ENCODE measurements at regions not wholly inside any gene's neighbourhood (a gene's known extent, or its start where the extent isn't known, plus 50 kb on each side); places are given as distances from the start of the nearest gene placed in this dataset.

GRCh38 chr1:222263791-222264190 is 284.1 kb downstream of the HHIPL2 start:
- TF ChIP-seq, protein P1, sequence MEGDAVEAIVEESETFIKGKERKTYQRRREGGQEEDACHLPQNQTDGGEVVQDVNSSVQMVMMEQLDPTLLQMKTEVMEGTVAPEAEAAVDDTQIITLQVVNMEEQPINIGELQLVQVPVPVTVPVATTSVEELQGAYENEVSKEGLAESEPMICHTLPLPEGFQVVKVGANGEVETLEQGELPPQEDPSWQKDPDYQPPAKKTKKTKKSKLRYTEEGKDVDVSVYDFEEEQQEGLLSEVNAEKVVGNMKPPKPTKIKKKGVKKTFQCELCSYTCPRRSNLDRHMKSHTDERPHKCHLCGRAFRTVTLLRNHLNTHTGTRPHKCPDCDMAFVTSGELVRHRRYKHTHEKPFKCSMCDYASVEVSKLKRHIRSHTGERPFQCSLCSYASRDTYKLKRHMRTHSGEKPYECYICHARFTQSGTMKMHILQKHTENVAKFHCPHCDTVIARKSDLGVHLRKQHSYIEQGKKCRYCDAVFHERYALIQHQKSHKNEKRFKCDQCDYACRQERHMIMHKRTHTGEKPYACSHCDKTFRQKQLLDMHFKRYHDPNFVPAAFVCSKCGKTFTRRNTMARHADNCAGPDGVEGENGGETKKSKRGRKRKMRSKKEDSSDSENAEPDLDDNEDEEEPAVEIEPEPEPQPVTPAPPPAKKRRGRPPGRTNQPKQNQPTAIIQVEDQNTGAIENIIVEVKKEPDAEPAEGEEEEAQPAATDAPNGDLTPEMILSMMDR (IDR thresholded peaks at IDR 0.05), result no peak
- DNase-seq (ENCODE audit: low spot score), result no peak
- Histone ChIP-seq H3K27ac (no peak overlapping the region), H3K4me3 (no peak overlapping the region)

DNA sequence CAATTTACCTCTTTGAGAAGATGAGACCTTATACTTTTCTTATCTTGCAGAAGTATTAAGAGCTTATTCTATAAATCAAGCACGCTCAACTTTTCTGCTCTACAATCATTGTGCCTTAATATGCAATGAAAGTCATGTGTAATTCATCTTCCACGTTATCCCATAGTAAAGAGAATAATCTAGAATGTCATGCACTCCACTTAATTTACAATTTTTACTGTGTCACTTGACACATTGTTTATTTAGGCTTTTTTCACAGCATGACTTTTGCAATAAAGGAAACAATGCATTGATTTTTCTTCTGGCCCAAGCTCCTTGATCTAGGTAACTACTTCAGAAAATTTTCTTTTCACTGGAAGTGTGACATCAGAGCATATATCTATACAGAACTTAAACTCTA is 290.9 kb downstream of the HHIPL2 start:
- Histone ChIP-seq H3K4me3 (no peak overlapping the region), H3K27ac (no peak overlapping the region)
- TF ChIP-seq, protein P1 (IDR thresholded peaks at IDR 0.05), result no peak
- no peak for DNase-seq (ENCODE audit: low spot score)

- no peak for DNase-seq (ENCODE audit: low spot score)
- H3K4me3 ChIP-seq, result no peak overlapping the region
- no peak overlapping the region for H3K27ac ChIP-seq
- TF ChIP-seq, protein P1 (IDR thresholded peaks at IDR 0.05), result no peak
Observed at GRCh38 chr1:222256058-222256457, 291.8 kb downstream of the HHIPL2 start.

DNA sequence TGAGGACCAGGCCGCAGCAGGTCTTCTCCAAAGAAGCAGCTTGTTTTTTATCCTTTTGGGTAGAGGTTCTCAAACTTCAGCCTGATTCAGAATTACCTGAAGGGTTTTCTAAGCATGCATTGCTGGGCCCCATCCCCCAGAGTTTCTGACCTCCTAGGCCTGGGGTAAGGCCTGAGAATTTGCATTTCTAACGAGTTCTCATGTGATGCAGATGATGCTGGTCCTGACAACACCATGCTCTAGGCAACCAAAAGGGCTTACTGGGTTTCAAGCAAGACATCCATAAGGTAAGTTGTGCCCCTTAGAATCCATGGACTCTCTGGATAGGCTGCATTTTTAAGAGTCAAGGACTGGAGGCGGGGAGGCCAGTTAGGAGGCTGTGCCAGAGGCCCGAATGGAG is 295.1 kb downstream of the HHIPL2 start:
- Histone ChIP-seq H3K27ac (no peak overlapping the region), H3K4me3 (no peak overlapping the region)
- TF ChIP-seq, protein P1 (IDR thresholded peaks at IDR 0.05), result no peak
- no peak for DNase-seq (ENCODE audit: low spot score)

GRCh38 chr1:222251847-222252246 is 296.1 kb downstream of the HHIPL2 start:
- H3K27ac ChIP-seq, result no peak overlapping the region
- TF ChIP-seq, protein P1 (IDR thresholded peaks at IDR 0.05), result no peak
- no peak overlapping the region for H3K4me3 ChIP-seq
- no peak for DNase-seq (ENCODE audit: low spot score)

- DNase-seq (ENCODE audit: low spot score), result no peak
- no peak overlapping the region for H3K4me3 ChIP-seq
- H3K27ac ChIP-seq, result no peak overlapping the region
- TF ChIP-seq, protein P1 (IDR thresholded peaks at IDR 0.05), result no peak
Observed at GRCh38 chr1:222250376-222250775, 297.5 kb downstream of the HHIPL2 start.

DNA sequence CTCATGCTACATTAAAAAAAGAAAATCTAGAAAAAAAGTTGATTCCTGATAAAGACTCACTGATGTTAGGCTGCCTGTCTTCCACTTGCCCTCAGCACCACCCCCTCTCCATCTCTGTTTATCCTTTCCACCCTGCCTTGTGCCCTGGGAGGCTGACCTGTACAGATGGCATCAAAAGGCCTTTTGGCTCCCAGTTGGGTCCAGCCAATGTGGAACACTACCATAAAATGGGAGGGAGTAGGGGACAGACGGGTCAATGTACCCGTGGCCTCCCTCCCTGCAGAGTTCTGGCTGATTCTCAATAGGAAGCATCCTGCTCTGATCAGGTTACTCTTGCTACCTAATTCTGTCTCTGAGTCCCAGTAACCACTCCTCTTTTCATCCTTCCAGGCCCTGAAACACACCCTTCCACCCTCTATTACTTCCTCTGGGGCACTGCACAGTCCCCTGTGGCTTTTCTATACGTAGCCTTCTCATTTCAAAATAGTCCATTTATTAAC is 300.0 kb downstream of the HHIPL2 start:
- DNase-seq (ENCODE audit: low spot score), result no peak
- TF ChIP-seq, protein P1 (IDR thresholded peaks at IDR 0.05), result no peak
- Histone ChIP-seq H3K4me3 (no peak overlapping the region), H3K27ac (no peak overlapping the region)

Data from coronary artery (tissue), 2 donors.